Right atrium auricular region (tissue), 2 donors: ENCODE measurements at regions not wholly inside any gene's neighbourhood (a gene's known extent, or its start where the extent isn't known, plus 50 kb on each side); places are given as distances from the start of the nearest gene placed in this dataset.

Experiments used
- DNase-seq: peaks from one replicate; pipeline ENCODE4 v3.0.0-alpha.2; 2019; ENCODE audit warnings: low spot score
- H3K27ac ChIP-seq, 2 donors: fragments of 200-600 bp; sonication (generic); 1 replicate in 1 of 2; 2 replicates in 1 of 2; pipeline ENCODE4 v1.5.1; 2016 to 2019
- H3K27me3 ChIP-seq, 2 donors: fragments of 200-600 bp; sonication (generic); one replicate each; pipeline versions ENCODE4 v1.5.1 to v1.6.0; 2017 to 2019
- H3K36me3 ChIP-seq: fragments of 200-600 bp; sonication (generic); one replicate; pipeline ENCODE4 v1.5.1; 2016
- H3K4me1 ChIP-seq, 2 donors: fragments of 200-600 bp; sonication (generic); one replicate each; pipeline versions ENCODE4 v1.5.1 to v1.6.0; 2017 to 2019
- H3K4me3 ChIP-seq, 2 donors: fragments of 200-600 bp; sonication (generic); 1 replicate in 1 of 2; 2 replicates in 1 of 2; pipeline ENCODE4 v1.5.1; 2017 to 2019; ENCODE audit warnings: mild to moderate bottlenecking in 1 of 2, moderate library complexity in 1 of 2
- H3K9me3 ChIP-seq, 2 donors: fragments of 200-600 bp; sonication (generic); one replicate each; pipeline ENCODE4 v1.5.1; 2019
- TF ChIP-seq, protein P1 (sequence below), 2 donors: fragments of 200-600 bp; sonication (generic); IDR thresholded peaks; one replicate each; pipeline ENCODE4 v1.5.1; 2019; ENCODE audit warnings: antibody characterized with exemption in 2 of 2

DNA sequence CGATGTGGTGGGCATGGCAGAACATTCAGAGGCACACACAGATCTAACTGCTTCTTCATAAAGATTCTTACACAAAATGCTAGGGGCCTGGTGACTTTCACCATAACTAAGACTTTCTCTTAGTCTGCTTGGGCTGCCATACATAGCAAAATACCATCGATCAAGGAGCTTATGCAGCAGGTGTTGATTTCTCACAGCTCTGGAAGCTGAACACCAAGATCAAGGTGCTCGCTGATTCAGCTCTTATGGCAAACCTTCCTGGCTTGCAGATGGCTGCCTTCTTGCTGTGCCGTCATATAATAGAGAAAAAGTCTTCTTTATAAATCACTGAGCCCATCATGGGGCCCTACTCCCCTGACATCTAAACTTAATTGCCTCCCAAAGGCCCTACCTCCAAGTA is 487.3 kb downstream of the AJAP1 start:
- TF ChIP-seq, protein P1, sequence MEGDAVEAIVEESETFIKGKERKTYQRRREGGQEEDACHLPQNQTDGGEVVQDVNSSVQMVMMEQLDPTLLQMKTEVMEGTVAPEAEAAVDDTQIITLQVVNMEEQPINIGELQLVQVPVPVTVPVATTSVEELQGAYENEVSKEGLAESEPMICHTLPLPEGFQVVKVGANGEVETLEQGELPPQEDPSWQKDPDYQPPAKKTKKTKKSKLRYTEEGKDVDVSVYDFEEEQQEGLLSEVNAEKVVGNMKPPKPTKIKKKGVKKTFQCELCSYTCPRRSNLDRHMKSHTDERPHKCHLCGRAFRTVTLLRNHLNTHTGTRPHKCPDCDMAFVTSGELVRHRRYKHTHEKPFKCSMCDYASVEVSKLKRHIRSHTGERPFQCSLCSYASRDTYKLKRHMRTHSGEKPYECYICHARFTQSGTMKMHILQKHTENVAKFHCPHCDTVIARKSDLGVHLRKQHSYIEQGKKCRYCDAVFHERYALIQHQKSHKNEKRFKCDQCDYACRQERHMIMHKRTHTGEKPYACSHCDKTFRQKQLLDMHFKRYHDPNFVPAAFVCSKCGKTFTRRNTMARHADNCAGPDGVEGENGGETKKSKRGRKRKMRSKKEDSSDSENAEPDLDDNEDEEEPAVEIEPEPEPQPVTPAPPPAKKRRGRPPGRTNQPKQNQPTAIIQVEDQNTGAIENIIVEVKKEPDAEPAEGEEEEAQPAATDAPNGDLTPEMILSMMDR (IDR thresholded peaks at IDR 0.05) = no peak
- Histone ChIP-seq H3K27ac (no peak overlapping the region), H3K9me3 (no peaks in the 10 kb centered on the region), H3K27me3 (no peaks in the 10 kb centered on the region), H3K4me3 (no peak overlapping the region), H3K36me3 (no peaks in the 10 kb centered on the region), H3K4me1 (no peaks in the 10 kb centered on the region)
- no peak for DNase-seq

DNA sequence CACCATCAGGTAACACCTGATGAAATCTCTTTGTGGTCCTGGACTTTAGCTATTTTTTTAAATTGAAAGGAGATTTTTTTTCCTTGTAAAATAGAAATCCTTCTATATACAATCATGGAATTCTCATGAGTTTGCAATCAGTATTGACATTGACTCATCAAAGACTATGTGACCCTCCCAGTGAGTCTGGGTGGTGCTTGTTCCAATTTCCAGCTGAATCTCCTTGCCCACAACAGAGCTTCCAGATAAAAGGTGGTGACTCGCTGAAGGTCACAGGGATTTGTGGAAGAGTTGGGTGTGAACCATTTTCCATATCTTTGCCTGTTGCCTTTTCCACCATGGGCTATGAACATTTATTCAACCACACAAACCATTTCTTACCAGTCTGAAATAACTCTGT is 486.6 kb downstream of the AJAP1 start:
- no peaks in the 10 kb centered on the region for H3K27me3 ChIP-seq

DNA sequence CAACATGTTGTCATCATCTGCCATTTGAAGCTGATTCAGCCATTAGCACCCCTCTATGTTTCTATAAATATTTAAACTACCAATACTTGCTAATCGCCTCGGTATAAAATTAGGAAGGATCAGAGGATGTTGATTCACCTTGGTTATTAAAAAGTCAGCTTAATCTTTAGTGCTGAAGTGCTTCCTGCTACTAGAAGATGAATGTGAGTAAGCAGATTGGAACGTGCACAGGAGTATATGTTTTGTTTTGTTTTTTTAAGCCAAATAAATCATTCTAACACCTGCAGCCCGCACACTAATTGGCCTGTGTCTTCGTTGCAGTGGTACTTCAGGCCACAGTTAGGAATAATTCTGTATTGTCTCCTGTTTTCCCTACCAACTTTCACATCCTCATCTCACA is 485.7 kb downstream of the AJAP1 start:
- Histone ChIP-seq H3K27ac (no peak overlapping the region), H3K27me3 (no peaks in the 10 kb centered on the region), H3K4me1 (no peaks in the 10 kb centered on the region), H3K36me3 (no peaks in the 10 kb centered on the region), H3K9me3 (no peaks in the 10 kb centered on the region), H3K4me3 (no peak overlapping the region)
- TF ChIP-seq, protein P1 (IDR thresholded peaks at IDR 0.05) = no peak
- no peak for DNase-seq

More for the DNA sequence above, 486.6 kb downstream of the AJAP1 start:
- no peak overlapping the region for H3K4me3 ChIP-seq
- no peaks in the 10 kb centered on the region for H3K4me1 ChIP-seq
- no peaks in the 10 kb centered on the region for H3K9me3 ChIP-seq
- no peak overlapping the region for H3K27ac ChIP-seq
- TF ChIP-seq, protein P1 (IDR thresholded peaks at IDR 0.05) = no peak
- no peaks in the 10 kb centered on the region for H3K36me3 ChIP-seq
- DNase-seq = no peak

DNA sequence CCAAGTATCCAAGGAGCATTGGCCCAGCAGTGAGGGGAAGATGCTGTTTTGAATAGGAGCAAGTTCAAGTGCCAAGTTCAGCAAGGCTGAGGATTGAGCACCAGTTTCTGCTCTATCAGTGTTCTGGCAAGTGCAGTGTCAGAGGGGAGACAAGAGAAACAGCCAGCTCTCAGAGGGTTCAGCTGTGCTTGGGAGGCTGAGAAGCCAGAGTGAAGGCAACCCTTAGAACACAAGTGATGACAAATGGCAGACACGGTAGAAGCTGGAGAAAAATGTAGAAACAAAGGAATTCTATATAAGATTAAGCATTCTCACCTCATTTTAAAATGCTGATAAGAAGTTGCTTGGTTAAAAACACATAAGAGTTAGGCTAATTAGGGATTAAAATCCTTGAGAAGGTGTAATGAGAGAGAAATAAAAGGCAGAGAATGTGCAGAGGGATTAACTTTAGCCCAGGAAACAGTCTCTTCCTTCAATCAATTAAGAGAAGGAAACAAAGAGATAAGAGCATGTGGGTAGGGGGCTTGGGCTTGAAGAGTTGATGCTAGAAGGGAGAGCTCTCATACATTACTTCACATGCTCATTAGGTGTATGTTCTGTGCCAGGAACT is 475.4 kb downstream of the AJAP1 start:
- Histone ChIP-seq H3K4me1 (no peaks in the 10 kb centered on the region), H3K27me3 (no peaks in the 10 kb centered on the region), H3K36me3 (no peaks in the 10 kb centered on the region), H3K27ac (no peak overlapping the region), H3K4me3 (no peak overlapping the region), H3K9me3 (peaks cover 0 to 6% of the 10 kb centered on the region in 2 donors)
- TF ChIP-seq, protein P1 (IDR thresholded peaks at IDR 0.05) = no peak
- no peak for DNase-seq

DNA sequence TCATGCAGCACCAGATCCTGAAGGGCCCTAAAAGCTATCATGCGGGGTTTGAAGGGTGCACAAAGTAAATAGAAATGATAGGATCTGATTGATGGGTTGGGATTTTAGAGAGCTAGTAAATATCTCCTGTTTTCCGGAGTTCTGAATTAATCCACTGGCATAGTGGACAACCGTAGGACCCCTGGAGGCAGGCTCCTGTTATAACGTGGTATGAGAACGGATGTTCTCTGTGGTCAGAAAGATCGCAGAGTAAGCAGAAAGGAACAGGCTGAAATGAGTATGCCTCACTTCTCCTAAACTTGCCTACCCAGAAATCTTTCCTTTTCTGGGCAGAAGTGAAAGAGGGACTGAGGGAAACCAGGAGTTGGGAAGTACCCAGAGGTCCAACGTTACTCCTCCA is 470.8 kb downstream of the AJAP1 start:
- no peak overlapping the region for H3K27ac ChIP-seq
- DNase-seq = no peak
- no peaks in the 10 kb centered on the region for H3K36me3 ChIP-seq
- no peak overlapping the region for H3K4me3 ChIP-seq
- TF ChIP-seq, protein P1 (IDR thresholded peaks at IDR 0.05) = no peak
- no peaks in the 10 kb centered on the region for H3K27me3 ChIP-seq
- peaks cover 0 to 6% of the 10 kb centered on the region in 2 donors for H3K9me3 ChIP-seq
- H3K4me1 ChIP-seq = no peaks in the 10 kb centered on the region

DNA sequence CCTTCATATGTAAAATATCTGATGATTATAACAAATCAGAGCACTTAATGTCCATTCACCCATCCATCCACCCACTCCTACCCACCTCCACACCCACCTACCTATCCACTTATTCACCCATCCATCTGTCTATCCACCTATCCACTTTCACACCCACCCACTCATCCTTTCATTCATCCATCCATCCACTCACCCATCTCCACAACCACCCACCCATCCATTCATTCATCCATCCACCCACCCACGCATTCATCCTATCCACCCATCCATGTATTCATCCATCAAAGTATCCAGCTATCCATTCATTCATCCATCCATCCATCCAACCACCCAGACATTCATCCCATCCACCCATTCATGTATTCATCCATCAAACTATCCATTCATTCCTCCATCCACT is 466.1 kb downstream of the AJAP1 start:
- H3K4me3 ChIP-seq = no peak overlapping the region

More for the DNA sequence above, 466.1 kb downstream of the AJAP1 start:
- Histone ChIP-seq H3K27me3 (no peaks in the 10 kb centered on the region), H3K9me3 (no peaks in the 10 kb centered on the region), H3K4me1 (no peaks in the 10 kb centered on the region), H3K27ac (no peak overlapping the region), H3K36me3 (no peaks in the 10 kb centered on the region)
- TF ChIP-seq, protein P1 (IDR thresholded peaks at IDR 0.05) = no peak
- DNase-seq = no peak
